DND-41 (cell line): ENCODE measurements at regions not wholly inside any gene's neighbourhood (a gene's known extent, or its start where the extent isn't known, plus 50 kb on each side); places are given as distances from the start of the nearest gene placed in this dataset.

Experiments
- CTCF ChIP-seq: IDR thresholded peaks from 2 replicates; pipeline ENCODE4 v1.5.1; 2012; ENCODE audit warnings: borderline replicate concordance, low read length, moderate library complexity, mild to moderate bottlenecking; ENCODE audit not compliant: poor library complexity, severe bottlenecking; ENCODE audit errors: extremely low read depth
- EZH2 ChIP-seq: IDR thresholded peaks from 3 replicates; pipeline ENCODE4 v1.6.1; 2012; ENCODE audit warnings: borderline replicate concordance, low read depth, mild to moderate bottlenecking, moderate library complexity, low read length, inconsistent platforms; ENCODE audit not compliant: severe bottlenecking

- TF ChIP-seq CTCF (no peak), EZH2 (no peak)
These were observed 78.9 kb downstream of the FANCF start for GRCh38 chr11:22546746-22547145.
